Neuronal stem cell (in vitro differentiated cells): ENCODE measurements at regions not wholly inside any gene's neighbourhood (a gene's known extent, or its start where the extent isn't known, plus 50 kb on each side); places are given as distances from the start of the nearest gene placed in this dataset.

Experiments used
- DNase-seq: peaks from one replicate; pipeline ENCODE4 v3.0.0-alpha.2; 2013; ENCODE audit warnings: low spot score
- H2AFZ ChIP-seq: one replicate; pipeline ENCODE4 v1.6.1; 2013; ENCODE audit warnings: mild to moderate bottlenecking, low read length, inconsistent platforms
- H2AK5ac ChIP-seq: 2 replicates; pipeline ENCODE4 v1.6.1; 2013; ENCODE audit warnings: low read depth, mild to moderate bottlenecking, inconsistent platforms, low read length, moderate library complexity, mixed read lengths
- H2BK120ac ChIP-seq: 2 replicates; pipeline ENCODE4 v1.6.1; 2013; ENCODE audit warnings: low read depth, mild to moderate bottlenecking, inconsistent platforms, low read length, moderate library complexity, mixed read lengths
- H2BK12ac ChIP-seq: one replicate; pipeline ENCODE4 v1.6.1; 2013; ENCODE audit warnings: low read length, inconsistent platforms
- H2BK15ac ChIP-seq: 2 replicates; pipeline ENCODE4 v1.6.1; 2013; ENCODE audit warnings: mild to moderate bottlenecking, low read length, inconsistent platforms, mixed read lengths
- H2BK5ac ChIP-seq: one replicate; pipeline ENCODE4 v1.6.1; 2013; ENCODE audit warnings: inconsistent platforms, mild to moderate bottlenecking, low read length, moderate library complexity
- H3K14ac ChIP-seq: one replicate; pipeline ENCODE4 v1.6.1; 2013; ENCODE audit warnings: low read length, inconsistent platforms
- H3K18ac ChIP-seq: 2 replicates; pipeline ENCODE4 v1.6.1; 2013; ENCODE audit warnings: low read length, inconsistent platforms
- H3K23ac ChIP-seq: 2 replicates; pipeline ENCODE4 v1.6.1; 2013; ENCODE audit warnings: low read depth, mild to moderate bottlenecking, mixed read lengths, low read length, inconsistent platforms; ENCODE audit not compliant: poor library complexity
- H3K27ac ChIP-seq: replicated peaks from 3 replicates; pipeline ENCODE4 v1.5.1; 2013; ENCODE audit warnings: low read length, inconsistent platforms
- H3K27me3 ChIP-seq, 3 experiments: 2 replicates each; pipeline ENCODE4 v1.6.1; 2013; ENCODE audit warnings: low read length in 3 of 3, mild to moderate bottlenecking in 2 of 3, inconsistent platforms in 1 of 3, low read depth in 1 of 3, mixed read lengths in 1 of 3, moderate library complexity in 1 of 3; ENCODE audit not compliant: control insufficient read depth in 3 of 3, insufficient read depth in 3 of 3
- H3K36me3 ChIP-seq, 2 donors: replicated peaks in 1 of 2; 2 replicates each; pipeline ENCODE4 v1.6.1; 2013; ENCODE audit warnings: low read length in 2 of 2; ENCODE audit not compliant: control insufficient read depth in 2 of 2, insufficient read depth in 2 of 2
- H3K4ac ChIP-seq: 2 replicates; pipeline ENCODE4 v1.6.1; 2013; ENCODE audit warnings: inconsistent platforms, mild to moderate bottlenecking, low read length, moderate library complexity
- H3K4me1 ChIP-seq, 2 donors: 1 replicate in 1 of 2; 2 replicates in 1 of 2; pipeline ENCODE4 v1.6.1; 2013; ENCODE audit warnings: low read length in 2 of 2, low read depth in 1 of 2; ENCODE audit not compliant: control insufficient read depth in 2 of 2, insufficient read depth in 1 of 2
- H3K4me2 ChIP-seq: one replicate; pipeline ENCODE4 v1.6.1; 2013; ENCODE audit warnings: mild to moderate bottlenecking, low read length, inconsistent platforms; ENCODE audit not compliant: insufficient read depth, poor library complexity, severe bottlenecking
- H3K4me3 ChIP-seq, 2 donors: 2 replicates each; pipeline ENCODE4 v1.5.1; 2013; ENCODE audit warnings: low read length in 2 of 2, mild to moderate bottlenecking in 2 of 2, inconsistent platforms in 1 of 2, moderate library complexity in 1 of 2
- H3K79me1 ChIP-seq: one replicate; pipeline ENCODE4 v1.6.1; 2013; ENCODE audit warnings: low read depth, mild to moderate bottlenecking, inconsistent platforms, low read length, moderate library complexity
- H3K9ac ChIP-seq: one replicate; pipeline ENCODE4 v1.6.1; 2013; ENCODE audit warnings: mild to moderate bottlenecking, low read depth, low read length, inconsistent platforms; ENCODE audit not compliant: poor library complexity
- H3K9me3 ChIP-seq, 2 donors: replicated peaks in 1 of 2; 2 replicates each; pipeline versions ENCODE3 to v1.6.1; 2013; ENCODE audit warnings: low read length in 2 of 2, mild to moderate bottlenecking in 2 of 2, inconsistent platforms in 1 of 2, low read depth in 1 of 2, mixed read lengths in 1 of 2, moderate library complexity in 1 of 2; ENCODE audit not compliant: control insufficient read depth in 2 of 2, insufficient read depth in 1 of 2
- H4K8ac ChIP-seq: one replicate; pipeline ENCODE4 v1.6.1; 2013; ENCODE audit warnings: low read depth, mild to moderate bottlenecking, inconsistent platforms, low read length, moderate library complexity
- H4K91ac ChIP-seq: one replicate; pipeline ENCODE4 v1.6.1; 2013; ENCODE audit warnings: low read length, low read depth, mild to moderate bottlenecking, inconsistent platforms; ENCODE audit not compliant: poor library complexity
- WGBS, 2 donors: extraction: QIAGEN DNeasy Blood & Tissue Kit; methylation state at CpG; one replicate each; pipeline ENCODE4 v1.1.7; 2013; ENCODE audit warnings: missing lambda C conversion rate in 2 of 2, mixed read lengths in 1 of 2; ENCODE audit not compliant: insufficient read length in 2 of 2, insufficient replicate concordance in 1 of 2; ENCODE audit errors: extremely low coverage in 2 of 2; 5-methylcytosine and 5-hydroxymethylcytosine counted together

DNA sequence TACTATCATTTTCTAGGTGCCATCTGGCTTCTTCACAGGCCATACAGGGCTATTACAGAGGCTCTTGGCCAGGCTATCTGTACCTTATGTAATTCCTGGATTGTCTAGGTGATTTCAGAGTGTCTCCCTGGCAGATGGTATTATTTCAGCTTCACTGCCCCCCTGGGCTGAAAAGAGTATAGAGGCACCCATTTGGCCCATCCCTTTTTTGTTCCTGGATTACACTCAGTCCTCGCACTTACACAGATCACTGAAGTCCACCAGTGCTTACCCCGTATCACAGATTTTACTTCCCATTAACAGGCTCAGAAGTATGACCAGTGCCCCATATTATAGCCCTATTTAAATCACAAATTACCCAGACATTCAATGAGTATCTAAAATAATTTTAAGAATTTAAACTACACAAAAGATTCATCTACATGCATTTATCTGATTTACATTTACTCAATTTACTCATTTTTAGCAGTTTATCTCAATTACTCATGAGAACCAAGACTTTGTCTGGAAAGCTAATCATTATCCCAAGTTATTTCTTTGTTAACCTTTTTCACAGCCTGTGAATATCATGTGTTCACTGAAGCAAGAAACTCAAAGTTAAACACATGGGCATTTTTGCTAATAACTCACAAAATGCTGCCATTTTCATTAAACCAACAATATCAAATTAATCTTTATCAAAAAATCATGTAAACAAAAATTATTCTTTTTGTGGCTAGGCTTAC is 121.0 kb downstream of the PCDH20 start:
- H3K4ac ChIP-seq, result no peak overlapping the region
- no peaks in the 10 kb centered on the region for H3K4me1 ChIP-seq
- no peaks in the 10 kb centered on the region for H3K27me3 ChIP-seq
- H2BK15ac ChIP-seq, result no peak overlapping the region
- no peak for DNase-seq
- H4K8ac ChIP-seq, result no peak overlapping the region
- WGBS, 2 donors, result no CpG with 5 or more reads among the region's 2 CpGs
- no peak overlapping the region for H3K14ac ChIP-seq
- no peak overlapping the region for H3K27ac ChIP-seq
- H2BK5ac ChIP-seq, result no peak overlapping the region
- no peak overlapping the region for H4K91ac ChIP-seq
- H3K36me3 ChIP-seq, result no peaks in the 10 kb centered on the region
- no peak overlapping the region for H3K23ac ChIP-seq
- no peak overlapping the region for H3K4me2 ChIP-seq
- no peak overlapping the region for H2AK5ac ChIP-seq
- no peak overlapping the region for H3K9ac ChIP-seq
- H2BK12ac ChIP-seq, result no peak overlapping the region
- H3K18ac ChIP-seq, result no peak overlapping the region
- H3K9me3 ChIP-seq, result no peaks in the 10 kb centered on the region
- no peak overlapping the region for H2BK120ac ChIP-seq
- no peaks in the 10 kb centered on the region for H3K79me1 ChIP-seq
- no peak overlapping the region for H2AFZ ChIP-seq
- no peak overlapping the region for H3K4me3 ChIP-seq

DNA sequence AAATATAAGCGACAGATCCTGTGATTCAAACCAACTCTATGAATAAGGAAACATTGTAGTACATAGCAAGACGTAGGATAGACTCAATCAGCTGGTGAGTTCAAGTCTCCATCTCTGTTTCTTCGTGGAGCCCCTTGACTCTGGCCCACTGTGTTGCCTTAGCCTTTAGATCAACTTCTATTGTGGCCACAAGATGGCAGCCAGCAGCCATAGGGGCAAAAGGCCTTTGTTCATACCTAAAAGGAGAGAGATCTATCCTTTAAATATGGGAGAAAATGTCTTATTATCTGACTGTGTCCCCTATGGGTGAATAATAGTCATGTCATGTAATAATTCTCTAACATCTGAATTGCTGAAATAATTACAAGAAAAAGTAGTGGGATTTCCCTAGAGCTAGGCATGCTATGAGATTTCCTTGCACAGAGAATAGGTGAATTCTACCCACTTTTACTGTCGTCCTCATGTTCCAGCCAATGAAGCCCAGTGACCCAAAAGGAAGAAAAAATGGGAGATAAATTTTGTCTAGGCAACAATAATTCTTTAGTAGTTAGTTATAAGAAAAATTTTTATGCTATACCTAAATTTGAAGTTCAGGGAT is 129.4 kb downstream of the PCDH20 start:
- H3K4ac ChIP-seq, result no peak overlapping the region
- H3K18ac ChIP-seq, result no peak overlapping the region
- no peaks in the 10 kb centered on the region for H3K27me3 ChIP-seq
- H3K4me2 ChIP-seq, result no peak overlapping the region
- no peak overlapping the region for H2BK5ac ChIP-seq
- no peak overlapping the region for H2BK120ac ChIP-seq
- H3K14ac ChIP-seq, result no peak overlapping the region
- H2AFZ ChIP-seq, result no peak overlapping the region
- no peak overlapping the region for H4K91ac ChIP-seq
- H2BK15ac ChIP-seq, result no peak overlapping the region
- no peak overlapping the region for H3K23ac ChIP-seq
- no peak overlapping the region for H3K27ac ChIP-seq
- no peaks in the 10 kb centered on the region for H3K9me3 ChIP-seq
- H3K4me1 ChIP-seq, result no peaks in the 10 kb centered on the region
- H2AK5ac ChIP-seq, result no peak overlapping the region
- H3K79me1 ChIP-seq, result no peaks in the 10 kb centered on the region
- no peak overlapping the region for H2BK12ac ChIP-seq
- H3K9ac ChIP-seq, result no peak overlapping the region
- whole genome bisulfite sequencing, 2 donors, result no CpG with 5 or more reads among the region's 4 CpGs
- peak; percentile 2 for DNase-seq
- no peak overlapping the region for H3K4me3 ChIP-seq
- no peak overlapping the region for H4K8ac ChIP-seq
- H3K36me3 ChIP-seq, result no peaks in the 10 kb centered on the region

DNA sequence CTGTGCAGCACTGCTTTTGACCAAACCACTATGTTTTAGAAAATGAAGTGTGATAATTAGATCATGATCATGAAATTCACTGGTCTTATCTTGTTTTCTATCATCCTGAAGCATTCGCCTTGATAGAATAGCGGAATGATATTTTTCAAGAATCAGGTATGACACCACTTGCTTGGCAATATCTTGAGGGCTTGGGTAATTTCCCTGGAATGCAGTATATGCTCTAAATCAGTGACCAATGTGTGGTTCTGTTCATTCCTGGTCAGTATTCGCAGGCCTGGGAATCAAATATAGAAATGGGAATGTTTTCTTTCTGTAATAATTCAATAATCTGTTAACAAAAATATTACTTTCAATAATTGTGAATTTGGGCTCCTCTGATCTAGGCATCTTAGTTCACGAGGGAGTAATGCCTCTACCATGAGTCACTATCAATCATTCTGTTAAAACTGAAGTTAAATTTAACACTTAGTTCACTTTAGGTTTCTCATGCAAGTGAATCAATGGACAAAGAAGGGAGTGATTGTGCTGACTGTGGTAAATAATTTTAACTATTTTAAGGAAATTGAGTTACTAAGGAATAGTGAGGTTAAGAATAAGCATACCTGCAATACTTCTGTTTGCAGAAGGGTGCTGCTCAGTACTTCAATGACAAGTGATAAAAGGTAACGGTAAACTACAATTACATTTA is 137.9 kb downstream of the PCDH20 start:
- Histone ChIP-seq H3K79me1 (no peaks in the 10 kb centered on the region), H3K27me3 (no peaks in the 10 kb centered on the region), H3K36me3 (no peaks in the 10 kb centered on the region), H3K23ac (no peak overlapping the region), H2AK5ac (no peak overlapping the region), H2BK5ac (no peak overlapping the region), H3K9ac (no peak overlapping the region), H2AFZ (no peak overlapping the region), H4K91ac (no peak overlapping the region), H3K27ac (no peak overlapping the region), H2BK15ac (no peak overlapping the region), H3K9me3 (no peaks in the 10 kb centered on the region), H3K4me1 (no peaks in the 10 kb centered on the region), H4K8ac (no peak overlapping the region), H2BK12ac (no peak overlapping the region), H3K4me2 (no peak overlapping the region), H3K14ac (no peak overlapping the region), H3K4ac (no peak overlapping the region), H2BK120ac (no peak overlapping the region), H3K4me3 (no peak overlapping the region), H3K18ac (no peak overlapping the region)
- DNase-seq, result no peak
- no CpG with 5 or more reads among the region's 5 CpGs for WGBS, 2 donors

DNA sequence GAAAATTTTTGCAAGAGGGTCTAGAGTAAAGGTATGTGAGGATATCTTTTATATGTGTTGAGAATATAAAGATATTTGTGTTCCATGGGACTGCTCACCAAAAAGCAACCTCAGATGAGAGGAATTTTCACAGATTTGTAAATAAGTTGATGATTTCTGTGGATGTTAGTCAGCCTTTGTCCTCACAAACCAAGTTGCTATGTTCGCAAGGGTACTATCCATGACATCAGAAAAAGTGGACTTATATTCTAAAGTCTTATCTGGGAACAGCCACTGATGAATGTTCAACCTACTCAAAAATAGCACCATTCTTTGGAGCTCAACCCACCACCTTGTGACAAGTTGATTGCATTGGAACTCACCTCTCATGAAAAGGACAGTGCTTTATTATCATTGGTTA is 138.6 kb downstream of the PCDH20 start:
- Histone ChIP-seq H3K14ac (no peak overlapping the region), H4K91ac (no peak overlapping the region), H3K4me1 (no peaks in the 10 kb centered on the region), H2BK15ac (no peak overlapping the region), H3K4me3 (no peak overlapping the region), H3K23ac (no peak overlapping the region), H3K27me3 (no peaks in the 10 kb centered on the region), H2BK120ac (no peak overlapping the region), H3K18ac (no peak overlapping the region), H2BK12ac (no peak overlapping the region), H2AK5ac (no peak overlapping the region), H4K8ac (no peak overlapping the region), H3K79me1 (no peaks in the 10 kb centered on the region), H2AFZ (no peak overlapping the region), H3K27ac (no peak overlapping the region), H3K9ac (no peak overlapping the region), H3K4ac (no peak overlapping the region), H3K36me3 (no peaks in the 10 kb centered on the region), H3K9me3 (no peaks in the 10 kb centered on the region), H2BK5ac (no peak overlapping the region), H3K4me2 (no peak overlapping the region)
- WGBS, 2 donors, result no CpG with 5 or more reads among the region's 1 CpG
- DNase-seq, result no peak
